Stimulated activated naive CD8-positive, alpha-beta T cell treated with anti-CD3 and anti-CD28 coated beads, Interleukin-15, Interleukin-2, amounts not matched to agents 100 ng/mL and 50 ng/mL, for 24 hours (primary cell): ENCODE measurements at regions not wholly inside any gene's neighbourhood (a gene's known extent, or its start where the extent isn't known, plus 50 kb on each side); places are given as distances from the start of the nearest gene placed in this dataset.
A peak's percentile ranks its signal among the peaks of the same experiment; 100 is the strongest.

Experiments
- H3K27ac Mint-ChIP-seq: one replicate; pipeline ENCODE4 v1.8.0; 2021; ENCODE audit warnings: mild to moderate bottlenecking, mixed read lengths
- H3K27me3 Mint-ChIP-seq: one replicate; pipeline ENCODE4 v1.8.0; 2021; ENCODE audit warnings: mixed read lengths
- H3K36me3 Mint-ChIP-seq: one replicate; pipeline ENCODE4 v1.8.0; 2021; ENCODE audit warnings: low read depth, mixed read lengths
- H3K4me1 Mint-ChIP-seq: one replicate; pipeline ENCODE4 v1.8.0; 2021; ENCODE audit warnings: low read depth, mixed read lengths
- H3K4me3 Mint-ChIP-seq: one replicate; pipeline ENCODE4 v1.8.0; 2021; ENCODE audit warnings: mild to moderate bottlenecking, mixed read lengths
- H3K9me3 Mint-ChIP-seq: one replicate; pipeline ENCODE4 v1.8.0; 2021; ENCODE audit warnings: mixed read lengths

DNA sequence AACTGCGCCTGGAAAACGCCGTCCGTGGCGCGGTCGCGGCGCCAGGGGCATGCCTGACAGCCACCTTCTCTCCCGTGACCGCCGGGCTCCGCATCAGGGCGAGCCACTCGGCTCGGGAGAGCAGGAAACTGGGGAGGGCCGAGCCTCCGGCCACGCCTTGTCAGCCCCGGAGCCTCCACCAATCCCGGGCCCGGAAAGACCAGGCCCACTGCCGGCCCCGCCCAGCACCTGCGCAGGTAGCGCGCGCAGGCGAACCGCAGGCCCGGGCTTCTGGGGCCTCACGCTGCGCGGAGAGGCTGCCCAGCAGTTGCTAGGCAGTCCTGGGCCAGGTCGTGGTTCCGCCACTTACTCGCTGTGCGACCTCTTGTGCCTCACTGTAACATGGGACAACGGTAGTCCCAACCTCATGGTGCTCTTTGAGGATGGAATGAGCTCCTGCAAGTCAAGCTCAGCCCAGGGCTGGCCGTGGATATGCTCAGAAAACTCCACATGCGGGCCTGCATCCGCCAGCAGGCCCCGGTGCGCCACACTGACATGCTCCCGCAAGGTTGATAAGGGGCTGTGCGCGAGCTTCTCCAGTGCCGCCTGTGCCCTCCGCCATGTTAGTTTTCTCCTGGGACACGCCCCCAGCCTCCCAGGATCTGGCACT is 97.1 kb downstream of the INHBB start:
- H3K27ac Mint-ChIP-seq = no peak overlapping the region
- H3K27me3 Mint-ChIP-seq = peaks cover 51% of the 10 kb centered on the region
- H3K4me1 Mint-ChIP-seq = peaks cover 9% of the 10 kb centered on the region
- H3K9me3 Mint-ChIP-seq = no peaks in the 10 kb centered on the region
- peak overlapping the region; percentile 13 for H3K4me3 Mint-ChIP-seq
- H3K36me3 Mint-ChIP-seq = no peaks in the 10 kb centered on the region

DNA sequence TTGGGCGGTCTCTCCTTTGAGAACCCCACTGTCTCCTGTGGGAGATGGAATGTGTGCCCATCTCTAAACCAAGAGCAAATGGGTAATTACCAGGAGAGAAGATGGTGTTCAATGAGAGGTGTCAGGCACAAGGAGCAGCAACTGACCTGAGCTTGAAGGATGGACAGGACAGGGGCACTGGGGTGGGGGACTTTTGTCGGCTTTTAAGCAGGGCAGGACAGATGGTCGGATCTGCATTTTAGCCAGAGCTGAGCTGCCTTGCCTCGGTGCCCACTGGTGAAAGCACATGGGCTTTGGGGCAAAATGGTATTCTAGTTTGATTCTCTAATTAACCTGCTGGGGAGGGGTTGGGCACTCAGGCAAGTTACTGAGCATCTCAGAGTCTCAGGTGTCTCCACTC is 98.0 kb downstream of the INHBB start:
- Mint-ChIP-seq H3K4me3 (no peak overlapping the region), H3K4me1 (peaks cover 9% of the 10 kb centered on the region), H3K27ac (no peak overlapping the region), H3K36me3 (no peaks in the 10 kb centered on the region), H3K27me3 (peaks cover 51% of the 10 kb centered on the region), H3K9me3 (no peaks in the 10 kb centered on the region)

DNA sequence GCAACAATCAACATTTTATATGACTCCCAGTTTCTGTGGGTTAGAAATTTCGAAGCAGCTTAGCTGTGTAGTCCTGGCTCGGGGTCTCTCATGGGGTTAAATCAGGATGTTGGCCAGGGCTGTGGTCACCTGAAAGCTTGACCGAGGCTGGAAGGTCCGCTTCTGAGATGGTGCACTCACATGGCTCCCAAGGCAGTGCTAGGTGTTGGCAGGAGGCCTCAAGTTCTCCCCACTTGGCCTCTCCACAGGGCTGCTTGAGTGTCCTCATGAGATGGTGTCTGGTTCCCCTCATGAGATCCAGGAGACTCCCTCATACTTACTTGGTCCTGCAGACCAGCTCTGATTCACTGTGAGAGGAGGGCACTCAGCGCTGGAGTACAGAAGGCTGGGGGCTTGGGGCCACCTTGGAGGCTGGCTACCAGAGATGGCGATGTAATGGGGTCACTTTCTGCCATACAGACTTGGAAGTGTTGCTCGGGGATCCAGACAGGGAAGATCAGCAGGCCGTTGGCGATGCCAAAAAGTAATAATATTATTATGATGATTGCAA is 98.8 kb downstream of the INHBB start:
- H3K27ac Mint-ChIP-seq = no peak overlapping the region
- H3K9me3 Mint-ChIP-seq = no peaks in the 10 kb centered on the region
- H3K4me1 Mint-ChIP-seq = peaks cover 9% of the 10 kb centered on the region
- H3K36me3 Mint-ChIP-seq = no peaks in the 10 kb centered on the region
- no peak overlapping the region for H3K4me3 Mint-ChIP-seq
- peaks cover 48% of the 10 kb centered on the region for H3K27me3 Mint-ChIP-seq

DNA sequence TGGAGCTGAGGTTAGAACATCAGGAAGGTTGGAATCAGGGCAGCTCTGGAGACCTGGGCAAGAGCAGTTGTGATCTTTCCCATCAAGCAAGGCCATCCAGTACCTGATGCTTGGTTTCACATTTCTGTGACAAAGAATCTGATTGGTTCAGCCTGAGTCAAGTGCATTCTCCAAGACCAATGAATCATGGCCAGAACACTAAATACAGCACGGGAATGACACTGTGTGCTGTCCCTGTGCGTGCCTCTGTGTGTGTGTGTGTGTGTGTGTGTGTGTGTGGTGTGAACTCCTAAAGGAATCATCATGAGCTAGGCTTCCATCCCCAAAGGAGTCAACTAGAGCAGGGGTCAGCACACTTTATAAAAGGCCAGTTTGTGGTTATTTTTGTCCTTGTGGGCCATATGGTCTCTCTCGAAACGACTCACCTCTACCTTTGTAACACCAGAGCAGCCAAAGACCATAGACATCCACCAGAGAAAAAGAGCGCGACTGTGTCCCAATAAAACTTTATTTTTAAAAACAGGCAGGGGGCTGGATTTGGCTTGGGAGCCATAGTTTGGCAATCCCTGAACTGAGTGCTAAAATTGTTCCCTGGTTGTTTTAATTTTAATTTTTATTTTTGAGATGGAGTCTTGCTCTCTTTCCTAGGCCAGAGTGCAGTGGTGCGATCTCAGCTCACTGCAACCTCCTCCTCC is 99.7 kb downstream of the INHBB start:
- Mint-ChIP-seq H3K36me3 (no peaks in the 10 kb centered on the region), H3K4me3 (no peak overlapping the region), H3K27me3 (peaks cover 40% of the 10 kb centered on the region), H3K4me1 (peaks cover 9% of the 10 kb centered on the region), H3K27ac (no peak overlapping the region), H3K9me3 (no peaks in the 10 kb centered on the region)

DNA sequence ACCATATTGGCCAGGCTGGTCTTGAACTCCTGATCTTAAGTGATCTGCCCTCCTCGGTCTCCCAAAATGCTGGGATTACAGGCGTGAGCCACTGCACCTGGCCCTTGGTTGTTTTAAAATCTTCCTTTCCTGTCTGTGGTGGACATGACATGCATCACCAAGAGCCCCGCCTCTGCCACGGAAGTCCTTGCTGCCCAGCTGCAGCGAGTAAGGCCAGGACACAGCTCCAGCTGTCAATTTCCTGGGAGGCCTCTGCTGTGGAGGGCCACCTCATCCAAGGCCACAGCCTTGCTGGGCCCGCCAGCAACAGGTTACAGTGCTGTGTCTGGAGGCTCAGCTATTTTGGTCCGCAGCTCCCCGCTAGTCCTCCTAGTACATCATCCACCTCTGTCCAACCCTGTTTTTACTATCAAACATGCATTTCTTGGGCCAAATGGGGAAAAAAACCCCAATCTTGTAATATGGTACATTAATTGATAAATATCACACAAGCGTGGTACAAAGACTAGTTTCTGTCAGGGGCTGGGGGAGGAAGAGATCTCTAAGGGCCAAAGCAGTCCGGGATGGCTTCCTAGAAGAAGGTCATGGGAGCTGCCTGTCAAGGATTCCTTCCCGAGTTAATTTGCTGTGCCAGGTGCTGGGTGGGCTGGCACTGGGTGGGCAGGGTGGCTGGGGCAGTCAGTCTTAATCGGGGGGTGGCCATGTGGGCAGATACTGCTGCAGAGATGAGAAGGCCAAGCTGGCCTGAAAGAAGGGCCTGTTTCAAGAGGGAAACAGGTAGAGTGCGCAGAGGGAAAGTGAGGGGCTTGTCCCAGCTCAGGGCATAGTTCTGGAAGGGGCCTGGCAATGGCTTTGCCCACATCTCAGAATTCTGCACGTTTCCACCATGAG is 100.5 kb downstream of the INHBB start:
- no peak overlapping the region for H3K4me3 Mint-ChIP-seq
- no peak overlapping the region for H3K27ac Mint-ChIP-seq
- H3K9me3 Mint-ChIP-seq = no peaks in the 10 kb centered on the region
- no peaks in the 10 kb centered on the region for H3K36me3 Mint-ChIP-seq
- peaks cover 32% of the 10 kb centered on the region for H3K27me3 Mint-ChIP-seq
- peaks cover 9% of the 10 kb centered on the region for H3K4me1 Mint-ChIP-seq

DNA sequence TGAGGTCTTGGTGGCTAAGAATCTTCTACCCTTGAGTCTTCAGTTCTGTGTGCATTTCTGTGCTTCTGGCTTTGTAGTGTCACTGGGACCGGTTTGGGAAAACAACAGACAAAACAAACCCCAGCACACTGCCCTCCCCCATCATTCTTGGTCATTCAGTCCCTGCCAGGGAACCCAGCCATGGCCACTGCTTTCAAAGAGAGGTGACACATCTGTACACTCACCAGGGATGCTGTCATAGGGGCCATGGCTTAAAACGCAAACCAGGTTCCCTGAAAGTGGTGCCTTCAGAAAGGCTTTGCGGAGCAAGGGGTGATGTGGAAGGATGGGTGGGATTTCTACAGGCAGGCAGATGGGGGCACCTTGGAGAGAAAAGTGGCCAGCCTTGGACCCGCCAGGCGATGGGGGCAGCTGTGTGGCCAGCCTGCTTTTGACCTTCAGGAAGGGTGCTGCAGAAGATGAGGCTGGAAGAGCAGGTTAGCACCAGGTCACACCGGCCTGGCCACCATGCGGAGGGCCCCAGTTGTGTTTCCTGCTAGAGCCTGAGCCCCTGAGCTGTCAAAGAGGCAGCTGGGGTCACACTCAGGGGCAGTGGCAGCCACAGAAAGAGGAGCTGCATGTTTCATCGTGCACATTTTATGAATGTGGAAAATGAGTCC is 101.3 kb downstream of the INHBB start:
- Mint-ChIP-seq H3K9me3 (no peaks in the 10 kb centered on the region), H3K4me3 (no peak overlapping the region)

DNA sequence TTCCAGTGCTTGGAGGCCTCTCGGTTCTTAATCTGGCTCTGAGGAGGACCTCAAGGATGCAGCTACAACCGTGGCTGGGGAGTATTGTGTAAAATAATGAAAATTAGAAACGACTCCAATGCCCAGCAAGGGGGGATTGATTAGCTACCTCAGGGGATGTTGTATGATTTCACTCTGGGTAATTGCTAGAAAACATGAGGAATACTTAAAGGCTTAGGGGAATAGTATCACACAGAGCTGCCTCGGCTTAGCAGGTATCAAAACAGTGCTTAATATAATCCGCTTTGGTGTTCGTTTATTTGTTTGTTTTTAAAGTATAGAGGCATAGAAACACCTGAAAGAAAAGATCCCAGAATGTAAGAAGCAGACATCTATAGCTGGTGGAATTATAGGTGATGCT is 102.5 kb downstream of the INHBB start:
- Mint-ChIP-seq H3K4me1 (peaks cover under 1% of the 10 kb centered on the region), H3K4me3 (no peak overlapping the region), H3K9me3 (no peaks in the 10 kb centered on the region), H3K27ac (no peak overlapping the region), H3K36me3 (no peaks in the 10 kb centered on the region), H3K27me3 (peaks cover 16% of the 10 kb centered on the region)

More for the DNA sequence above, 101.3 kb downstream of the INHBB start:
- H3K36me3 Mint-ChIP-seq = no peaks in the 10 kb centered on the region
- H3K4me1 Mint-ChIP-seq = peaks cover 9% of the 10 kb centered on the region
- no peak overlapping the region for H3K27ac Mint-ChIP-seq
- peaks cover 25% of the 10 kb centered on the region for H3K27me3 Mint-ChIP-seq

DNA sequence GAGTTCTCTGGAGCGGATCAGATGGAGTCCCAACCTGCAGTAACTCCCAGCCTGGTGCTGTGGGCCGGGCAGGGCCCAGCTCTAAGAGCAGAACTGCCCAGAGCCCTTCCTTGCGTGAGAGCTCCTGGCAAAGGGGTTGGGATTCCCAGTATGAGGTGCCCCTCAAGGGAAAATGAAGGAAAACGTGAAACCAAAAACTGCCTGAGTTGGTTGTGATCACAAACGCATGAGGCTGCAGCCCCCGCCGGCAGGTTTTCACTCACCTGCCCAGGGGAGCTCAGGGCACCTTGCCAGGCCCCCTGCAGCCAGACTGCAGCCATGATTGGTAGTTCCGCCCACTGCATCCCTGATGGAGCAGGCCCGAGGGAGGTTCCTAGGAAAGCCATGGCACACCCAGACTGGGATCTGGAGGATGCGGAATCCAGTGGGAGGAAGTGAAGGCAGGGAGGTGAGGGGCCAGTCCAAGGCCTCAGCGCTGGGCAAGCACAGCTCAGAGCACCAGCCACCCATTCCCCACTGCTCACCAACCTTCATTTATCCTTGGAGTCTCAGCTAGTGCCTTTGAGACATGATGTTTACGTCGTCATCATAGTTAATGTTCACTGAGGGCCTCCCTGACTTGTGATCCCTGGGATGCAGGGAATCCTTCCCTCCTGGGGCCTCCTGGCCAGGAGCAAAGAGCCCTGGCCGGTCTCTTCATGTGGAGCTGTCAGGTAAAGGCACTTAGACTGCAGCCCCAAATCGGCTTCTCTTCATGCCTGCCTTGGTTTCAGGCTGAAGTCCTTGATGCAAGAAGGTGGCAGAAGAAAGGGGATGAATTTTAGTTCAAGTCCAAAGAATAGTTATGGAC is 103.2 kb downstream of the INHBB start:
- H3K9me3 Mint-ChIP-seq = no peaks in the 10 kb centered on the region
- H3K27me3 Mint-ChIP-seq = peaks cover 11% of the 10 kb centered on the region
- H3K4me1 Mint-ChIP-seq = no peaks in the 10 kb centered on the region
- no peak overlapping the region for H3K4me3 Mint-ChIP-seq
- H3K27ac Mint-ChIP-seq = no peak overlapping the region
- no peaks in the 10 kb centered on the region for H3K36me3 Mint-ChIP-seq

DNA sequence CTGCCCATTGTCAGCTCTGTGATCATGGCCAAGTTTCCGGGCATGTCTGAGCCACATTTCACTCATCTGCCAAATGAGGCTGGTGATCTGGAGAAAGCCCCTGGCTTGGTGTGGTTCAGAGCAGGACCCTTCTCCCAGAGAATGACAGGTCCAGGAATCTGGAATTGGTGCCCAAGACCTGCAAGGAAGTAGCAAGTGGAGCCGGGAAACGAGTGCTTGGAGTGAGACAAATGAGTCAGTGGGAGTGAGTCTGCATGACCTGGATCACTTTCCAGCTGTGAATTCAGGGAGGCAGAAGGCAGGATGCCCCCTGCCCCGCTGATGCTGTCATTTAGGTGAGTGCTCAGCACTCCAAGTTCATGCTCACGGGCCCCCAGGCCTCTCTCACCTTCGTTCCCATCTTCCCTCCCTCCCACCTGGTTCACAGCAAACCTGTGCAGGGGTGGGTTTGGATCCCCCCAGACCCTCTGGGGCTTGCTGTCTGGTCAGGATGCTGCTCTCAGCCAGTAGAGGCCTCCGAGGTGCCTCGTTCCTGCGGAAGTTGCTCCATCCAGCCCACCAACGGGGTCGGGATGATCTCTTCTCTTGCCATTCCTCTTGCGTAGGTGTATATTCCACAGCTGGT is 104.4 kb downstream of the INHBB start:
- H3K36me3 Mint-ChIP-seq = no peaks in the 10 kb centered on the region
- no peak overlapping the region for H3K27ac Mint-ChIP-seq
- H3K9me3 Mint-ChIP-seq = no peaks in the 10 kb centered on the region
- H3K27me3 Mint-ChIP-seq = peaks cover 3% of the 10 kb centered on the region
- H3K4me3 Mint-ChIP-seq = no peak overlapping the region
- no peaks in the 10 kb centered on the region for H3K4me1 Mint-ChIP-seq

DNA sequence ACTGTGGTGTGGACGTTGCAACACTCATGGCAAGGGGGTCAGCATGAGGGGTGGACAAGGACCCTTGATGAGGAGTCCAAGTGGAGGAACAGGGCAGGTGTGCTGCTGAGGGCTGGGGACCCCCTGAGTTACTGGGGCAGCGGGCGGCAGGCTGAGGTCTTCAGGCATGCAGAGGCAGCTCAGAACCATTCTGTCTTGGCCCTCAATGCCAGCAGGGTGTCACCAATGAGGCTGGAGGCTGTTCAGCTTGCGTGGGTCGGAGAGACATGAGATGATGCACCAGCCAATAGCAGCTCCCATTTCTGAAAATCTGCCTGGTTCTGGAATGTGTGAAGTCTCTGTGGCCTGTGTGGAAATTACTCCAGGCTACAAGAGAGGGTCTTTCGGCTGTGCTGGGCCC is 105.4 kb downstream of the INHBB start:
- H3K9me3 Mint-ChIP-seq = no peaks in the 10 kb centered on the region

DNA sequence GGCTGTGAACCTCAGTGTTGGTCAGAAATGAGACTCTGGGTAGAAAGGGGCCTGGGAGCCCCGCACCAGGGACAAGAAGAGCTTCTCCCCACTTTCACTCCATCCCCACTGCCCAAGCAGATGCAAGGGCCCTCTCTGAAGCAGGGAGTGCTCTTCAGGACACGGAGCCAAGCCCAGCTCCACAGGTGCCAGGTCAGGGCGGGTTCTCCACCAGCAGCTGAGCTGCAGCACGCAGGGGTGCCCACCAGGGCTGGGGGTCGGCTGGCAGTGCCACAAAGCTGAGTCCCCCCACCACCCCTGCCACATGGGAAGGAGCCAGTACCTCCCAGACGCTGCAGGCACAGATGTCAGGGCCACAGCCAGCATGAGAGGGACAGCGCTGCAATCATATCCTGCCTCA is 106.2 kb downstream of the INHBB start:
- Mint-ChIP-seq H3K27ac (no peak overlapping the region), H3K9me3 (peaks cover 3% of the 10 kb centered on the region), H3K27me3 (no peaks in the 10 kb centered on the region), H3K4me3 (no peak overlapping the region), H3K36me3 (no peaks in the 10 kb centered on the region), H3K4me1 (no peaks in the 10 kb centered on the region)

More for the DNA sequence above, 105.4 kb downstream of the INHBB start:
- Mint-ChIP-seq H3K36me3 (no peaks in the 10 kb centered on the region), H3K27ac (no peak overlapping the region), H3K4me3 (no peak overlapping the region), H3K4me1 (no peaks in the 10 kb centered on the region), H3K27me3 (peaks cover under 1% of the 10 kb centered on the region)

DNA sequence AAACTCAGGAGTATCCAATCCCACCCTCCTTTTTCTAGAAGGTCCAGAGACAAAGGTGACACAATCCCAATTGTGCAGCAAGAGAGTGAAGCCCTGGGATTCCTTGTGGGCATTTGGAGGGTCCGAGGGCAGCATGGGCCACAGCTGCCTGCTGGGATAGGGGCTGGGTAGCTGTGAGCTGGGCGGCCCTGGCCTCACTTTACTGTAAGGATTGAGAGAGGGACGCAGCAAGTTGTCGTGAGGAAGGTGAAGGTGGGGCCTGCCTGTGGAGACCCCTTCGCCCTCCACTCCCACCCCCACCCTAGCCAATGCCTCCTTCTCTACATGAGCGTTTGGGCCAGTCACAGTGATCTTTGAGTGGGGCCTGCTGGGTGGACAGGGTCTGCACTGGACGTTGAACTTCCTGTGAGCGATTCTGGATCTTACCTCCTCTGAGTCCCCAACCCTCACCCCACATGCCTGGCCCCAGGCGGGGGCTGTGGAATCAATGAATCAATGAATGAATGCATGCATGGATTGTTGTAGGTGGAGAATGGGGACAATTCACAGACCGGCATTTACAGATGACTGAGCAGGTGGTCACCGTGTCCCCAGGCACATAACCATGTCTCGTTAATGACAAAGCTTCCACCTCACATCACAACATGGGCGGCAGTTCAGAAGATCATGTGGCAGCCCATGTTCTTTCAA is 107.2 kb downstream of the INHBB start:
- peaks cover 5% of the 10 kb centered on the region for H3K9me3 Mint-ChIP-seq
- H3K27ac Mint-ChIP-seq = no peak overlapping the region
- no peaks in the 10 kb centered on the region for H3K36me3 Mint-ChIP-seq
- no peaks in the 10 kb centered on the region for H3K27me3 Mint-ChIP-seq
- H3K4me3 Mint-ChIP-seq = no peak overlapping the region
- H3K4me1 Mint-ChIP-seq = no peaks in the 10 kb centered on the region

DNA sequence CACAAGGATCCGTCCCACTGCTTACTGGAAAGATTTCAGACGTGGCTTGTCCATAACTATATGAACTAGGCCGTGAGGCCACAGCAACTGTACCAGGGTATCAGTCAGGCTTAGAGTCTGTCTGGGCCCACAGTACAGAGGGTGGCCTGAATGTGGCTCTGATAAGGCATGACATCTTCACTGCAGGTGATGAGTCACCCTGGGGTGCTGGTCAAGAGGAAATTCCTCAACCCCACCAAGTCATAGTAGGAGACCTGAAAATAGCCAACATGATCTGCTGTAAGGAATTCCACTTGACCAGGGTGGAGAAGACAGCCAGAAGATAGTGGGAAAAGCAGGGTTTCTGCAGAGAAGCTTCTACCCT is 107.7 kb downstream of the INHBB start:
- no peak overlapping the region for H3K4me3 Mint-ChIP-seq
- H3K9me3 Mint-ChIP-seq = peaks cover 10% of the 10 kb centered on the region
- no peaks in the 10 kb centered on the region for H3K4me1 Mint-ChIP-seq
- no peaks in the 10 kb centered on the region for H3K36me3 Mint-ChIP-seq
- H3K27me3 Mint-ChIP-seq = no peaks in the 10 kb centered on the region
- no peak overlapping the region for H3K27ac Mint-ChIP-seq
